Breast epithelium (tissue), 4 donors: ENCODE measurements at regions not wholly inside any gene's neighbourhood (a gene's known extent, or its start where the extent isn't known, plus 50 kb on each side); places are given as distances from the start of the nearest gene placed in this dataset.

ENCODE experiments used
- DNase-seq, 2 donors: peaks; one replicate each; pipeline ENCODE4 v3.0.0-alpha.2; 2019; ENCODE audit warnings: low spot score in 2 of 2
- H3K27ac ChIP-seq, 2 donors: fragments of 200-600 bp; sonication (generic) in 1 of 2; one replicate each; pipeline ENCODE4 v1.5.1; 2016 to 2019; ENCODE audit warnings: mild to moderate bottlenecking in 1 of 2
- H3K27me3 ChIP-seq, 2 donors: fragments of 200-600 bp; sonication (generic) in 1 of 2; one replicate each; pipeline versions ENCODE4 v1.5.1 to v1.6.0; 2017 to 2019; ENCODE audit warnings: control low read depth in 1 of 2, mild to moderate bottlenecking in 1 of 2
- H3K36me3 ChIP-seq: fragments of 200-600 bp; one replicate; pipeline ENCODE4 v1.5.1; 2019
- H3K4me1 ChIP-seq, 2 donors: fragments of 200-600 bp; sonication (generic); one replicate each; pipeline ENCODE4 v1.5.1; 2016 to 2019; ENCODE audit warnings: control low read depth in 1 of 2
- H3K4me3 ChIP-seq, 3 donors: fragments of 200-600 bp; sonication (generic); 1 replicate in 2 of 3; 2 replicates in 1 of 3; pipeline ENCODE4 v1.5.1; 2016 to 2019; ENCODE audit warnings: mild to moderate bottlenecking in 3 of 3, moderate library complexity in 2 of 3
- H3K9me3 ChIP-seq, 2 donors: fragments of 200-600 bp; sonication (generic) in 1 of 2; one replicate each; pipeline ENCODE4 v1.5.1; 2016 to 2019; ENCODE audit warnings: control low read depth in 1 of 2
- POLR2A ChIP-seq: fragments of 450-650 bp; IDR thresholded peaks from one replicate; pipeline ENCODE4 v1.6.1; 2016; ENCODE audit warnings: antibody characterized with exemption, mild to moderate bottlenecking, moderate library complexity
- POLR2AphosphoS5 ChIP-seq, 3 donors: sonication (generic); formaldehyde crosslinking; IDR thresholded peaks; one replicate each; pipeline ENCODE4 v1.6.1; 2017; ENCODE audit warnings: antibody characterized with exemption in 3 of 3
- intact Hi-C: fragments of 100-400 bp; cut with DNase I; formaldehyde crosslinking; loops from one replicate; pipeline ENCODE4 v1.15.1; 2023; ENCODE audit warnings: low total_unique reads
- TF ChIP-seq, protein P1 (sequence below), 3 donors: fragments of 450-650 bp; IDR thresholded peaks; one replicate each; pipeline ENCODE4 v1.5.1; 2016 to 2017; ENCODE audit warnings: antibody characterized with exemption in 3 of 3, mild to moderate bottlenecking in 3 of 3, moderate library complexity in 3 of 3

GRCh38 chr5:125177340-125177739, 430.9 kb upstream of the ZNF608 start:
- H3K9me3 ChIP-seq = no peaks in the 10 kb centered on the region
- intact Hi-C loops = loop anchor here (5.0 kb wide), 1 partner anchor 1005 kb away; no protein-coding TSS in a partner anchor
- no peaks in the 10 kb centered on the region for H3K36me3 ChIP-seq
- H3K4me3 ChIP-seq = no peak overlapping the region
- H3K27me3 ChIP-seq = no peaks in the 10 kb centered on the region
- TF ChIP-seq POLR2A (no peak), POLR2AphosphoS5 (IDR thresholded peaks at IDR 0.05) (no peak)
- TF ChIP-seq, protein P1, sequence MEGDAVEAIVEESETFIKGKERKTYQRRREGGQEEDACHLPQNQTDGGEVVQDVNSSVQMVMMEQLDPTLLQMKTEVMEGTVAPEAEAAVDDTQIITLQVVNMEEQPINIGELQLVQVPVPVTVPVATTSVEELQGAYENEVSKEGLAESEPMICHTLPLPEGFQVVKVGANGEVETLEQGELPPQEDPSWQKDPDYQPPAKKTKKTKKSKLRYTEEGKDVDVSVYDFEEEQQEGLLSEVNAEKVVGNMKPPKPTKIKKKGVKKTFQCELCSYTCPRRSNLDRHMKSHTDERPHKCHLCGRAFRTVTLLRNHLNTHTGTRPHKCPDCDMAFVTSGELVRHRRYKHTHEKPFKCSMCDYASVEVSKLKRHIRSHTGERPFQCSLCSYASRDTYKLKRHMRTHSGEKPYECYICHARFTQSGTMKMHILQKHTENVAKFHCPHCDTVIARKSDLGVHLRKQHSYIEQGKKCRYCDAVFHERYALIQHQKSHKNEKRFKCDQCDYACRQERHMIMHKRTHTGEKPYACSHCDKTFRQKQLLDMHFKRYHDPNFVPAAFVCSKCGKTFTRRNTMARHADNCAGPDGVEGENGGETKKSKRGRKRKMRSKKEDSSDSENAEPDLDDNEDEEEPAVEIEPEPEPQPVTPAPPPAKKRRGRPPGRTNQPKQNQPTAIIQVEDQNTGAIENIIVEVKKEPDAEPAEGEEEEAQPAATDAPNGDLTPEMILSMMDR (IDR thresholded peaks at IDR 0.05) = no peak
- no peak overlapping the region for H3K27ac ChIP-seq
- no peaks in the 10 kb centered on the region for H3K4me1 ChIP-seq
- DNase-seq = no peak

- Histone ChIP-seq H3K4me1 (no peaks in the 10 kb centered on the region), H3K9me3 (no peaks in the 10 kb centered on the region), H3K36me3 (no peaks in the 10 kb centered on the region), H3K27me3 (no peaks in the 10 kb centered on the region), H3K27ac (no peak overlapping the region), H3K4me3 (no peak overlapping the region)
- TF ChIP-seq POLR2A = no peak
- TF ChIP-seq, protein P1 (IDR thresholded peaks at IDR 0.05) = no peak
- DNase-seq = no peak
- intact Hi-C loops = loop anchor here (5.0 kb wide), 1 partner anchor 1003 kb away; no protein-coding TSS in a partner anchor
These were observed 433.2 kb upstream of the ZNF608 start for GRCh38 chr5:125179612-125180011.

DNA sequence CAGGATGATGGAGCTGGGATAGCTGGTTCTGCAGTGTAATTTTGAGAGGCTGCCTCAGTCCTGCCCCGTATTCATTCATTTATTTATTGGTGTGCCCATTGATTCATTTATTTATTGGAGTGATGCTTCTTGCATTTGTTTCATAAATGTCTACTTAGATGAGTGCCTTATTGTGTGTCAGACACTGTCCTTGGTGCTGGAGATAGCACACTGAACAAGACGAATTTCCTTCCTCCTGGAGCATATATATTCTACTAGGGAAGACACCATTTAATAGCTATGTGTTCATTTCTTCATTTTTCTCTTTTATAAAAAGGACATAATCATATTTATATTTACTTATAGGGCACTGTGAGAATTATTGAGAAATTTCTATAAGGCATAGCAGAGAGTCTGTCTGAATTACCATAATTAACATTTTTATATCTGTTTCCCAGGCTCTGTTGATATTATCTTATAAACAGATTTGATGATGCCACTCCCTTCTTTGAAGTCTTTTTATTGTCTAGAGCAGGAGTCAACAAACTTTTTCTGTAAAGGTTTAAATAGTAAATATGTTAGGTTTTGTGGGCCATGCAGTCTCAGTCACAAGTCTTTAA, 433.9 kb upstream of the ZNF608 start:
- TF ChIP-seq POLR2A (no peak), POLR2AphosphoS5 (IDR thresholded peaks at IDR 0.05) (no peak)
- TF ChIP-seq, protein P1 (IDR thresholded peaks at IDR 0.05) = no peak
- Histone ChIP-seq H3K4me1 (no peaks in the 10 kb centered on the region), H3K27ac (no peak overlapping the region), H3K4me3 (no peak overlapping the region), H3K9me3 (no peaks in the 10 kb centered on the region), H3K27me3 (no peaks in the 10 kb centered on the region), H3K36me3 (no peaks in the 10 kb centered on the region)
- intact Hi-C loops = no loop called here
- no peak for DNase-seq

- Histone ChIP-seq H3K27ac (no peak overlapping the region), H3K4me1 (no peaks in the 10 kb centered on the region), H3K36me3 (no peaks in the 10 kb centered on the region), H3K27me3 (no peaks in the 10 kb centered on the region), H3K4me3 (no peak overlapping the region), H3K9me3 (no peaks in the 10 kb centered on the region)
- intact Hi-C loops = no loop called here
- TF ChIP-seq POLR2A = no peak
- TF ChIP-seq, protein P1 (IDR thresholded peaks at IDR 0.05) = no peak
- no peak for DNase-seq
These were observed 434.7 kb upstream of the ZNF608 start for GRCh38 chr5:125181159-125181558.

GRCh38 chr5:125181955-125182354, 435.5 kb upstream of the ZNF608 start:
- TF ChIP-seq, protein P1 (IDR thresholded peaks at IDR 0.05) = no peak
- no peak for TF ChIP-seq POLR2A
- TF ChIP-seq POLR2AphosphoS5 (IDR thresholded peaks at IDR 0.05) = no peak
- H3K9me3 ChIP-seq = no peaks in the 10 kb centered on the region
- intact Hi-C loops = no loop called here

More at GRCh38 chr5:125181955-125182354, 435.5 kb upstream of the ZNF608 start:
- Histone ChIP-seq H3K4me1 (no peaks in the 10 kb centered on the region), H3K36me3 (no peaks in the 10 kb centered on the region), H3K27ac (no peak overlapping the region), H3K27me3 (no peaks in the 10 kb centered on the region), H3K4me3 (no peak overlapping the region)
- DNase-seq = no peak
